Tibial nerve (tissue), 4 donors: ENCODE measurements at regions not wholly inside any gene's neighbourhood (a gene's known extent, or its start where the extent isn't known, plus 50 kb on each side); places are given as distances from the start of the nearest gene placed in this dataset.

ENCODE experiments used
- DNase-seq, 2 donors: peaks; one replicate each; pipeline ENCODE4 v3.0.0-alpha.2; 2019; ENCODE audit warnings: low spot score in 2 of 2
- H3K27ac ChIP-seq, 4 donors: fragments of 200-600 bp; sonication (generic) in 3 of 4; one replicate each; pipeline ENCODE4 v1.5.1; 2017 to 2019; ENCODE audit warnings: mild to moderate bottlenecking in 1 of 4
- H3K27me3 ChIP-seq, 2 donors: fragments of 200-600 bp; sonication (generic) in 1 of 2; one replicate each; pipeline versions ENCODE4 v1.5.1 to v1.6.0; 2017 to 2019
- H3K36me3 ChIP-seq, 3 donors: fragments of 200-600 bp; sonication (generic); one replicate each; pipeline ENCODE4 v1.5.1; 2018 to 2019
- H3K4me1 ChIP-seq, 4 donors: fragments of 200-600 bp; sonication (generic) in 3 of 4; one replicate each; pipeline ENCODE4 v1.5.1; 2017 to 2019
- H3K4me3 ChIP-seq, 4 donors: fragments of 200-600 bp; sonication (generic) in 3 of 4; one replicate each; pipeline ENCODE4 v1.5.1; 2017 to 2019; ENCODE audit warnings: mild to moderate bottlenecking in 1 of 4, moderate library complexity in 1 of 4
- H3K9me3 ChIP-seq, 4 donors: fragments of 200-600 bp; sonication (generic) in 3 of 4; one replicate each; pipeline ENCODE4 v1.5.1; 2017 to 2019
- CTCF ChIP-seq, 5 experiments: fragments of 200-600 bp in 3 of 5; fragments of 450-650 bp in 2 of 5; sonication (generic) in 3 of 5; IDR thresholded peaks; one replicate each; pipeline ENCODE4 v1.5.1; 2016 to 2019; ENCODE audit warnings: antibody characterized with exemption in 5 of 5, mild to moderate bottlenecking in 3 of 5, moderate library complexity in 2 of 5
- EP300 ChIP-seq, 2 donors: sonication (generic); formaldehyde crosslinking; IDR thresholded peaks; one replicate each; pipeline ENCODE4 v1.6.1; 2017; ENCODE audit warnings: antibody characterized with exemption in 2 of 2, mild to moderate bottlenecking in 1 of 2
- POLR2A ChIP-seq, 2 donors: fragments of 450-650 bp; IDR thresholded peaks; one replicate each; pipeline ENCODE4 v1.6.1; 2017; ENCODE audit warnings: antibody characterized with exemption in 2 of 2, mild to moderate bottlenecking in 2 of 2, moderate library complexity in 2 of 2
- WGBS, 2 donors: methylation state at CpG; one replicate each; pipeline ENCODE4 v1.1.5; 2018; 5-methylcytosine and 5-hydroxymethylcytosine counted together

GRCh38 chr4:176979416-176979815, 186.7 kb upstream of the VEGFC start:
- no peak overlapping the region for H3K4me3 ChIP-seq
- H3K36me3 ChIP-seq: no peaks in the 10 kb centered on the region
- H3K4me1 ChIP-seq: no peaks in the 10 kb centered on the region
- no peak for DNase-seq
- TF ChIP-seq EP300 (IDR thresholded peaks at IDR 0.05) (no peak), CTCF (IDR thresholded peaks at IDR 0.05) (no peak), POLR2A (IDR thresholded peaks at IDR 0.05) (no peak)
- no peak overlapping the region for H3K27ac ChIP-seq
- H3K27me3 ChIP-seq: no peaks in the 10 kb centered on the region
- WGBS, 2 donors: 34 to 47% methylated on average over 1 of the region's 1 CpG
- no peaks in the 10 kb centered on the region for H3K9me3 ChIP-seq

GRCh38 chr4:176981074-176981473, 188.4 kb upstream of the VEGFC start:
- Histone ChIP-seq H3K4me1 (no peaks in the 10 kb centered on the region), H3K27ac (no peak overlapping the region), H3K9me3 (no peaks in the 10 kb centered on the region), H3K36me3 (no peaks in the 10 kb centered on the region), H3K27me3 (no peaks in the 10 kb centered on the region), H3K4me3 (no peak overlapping the region)
- TF ChIP-seq POLR2A (IDR thresholded peaks at IDR 0.05): no peak
- TF ChIP-seq EP300 (IDR thresholded peaks at IDR 0.05): no peak
- no peak for TF ChIP-seq CTCF (IDR thresholded peaks at IDR 0.05)
- DNase-seq: no peak

GRCh38 chr4:176981551-176981950, 188.8 kb upstream of the VEGFC start:
- TF ChIP-seq POLR2A (IDR thresholded peaks at IDR 0.05) (no peak), CTCF (IDR thresholded peaks at IDR 0.05) (no peak), EP300 (IDR thresholded peaks at IDR 0.05) (no peak)
- H3K9me3 ChIP-seq: no peaks in the 10 kb centered on the region
- no peaks in the 10 kb centered on the region for H3K36me3 ChIP-seq
- 75 to 84% methylated on average over 2 of the region's 2 CpGs for WGBS, 2 donors
- no peak overlapping the region for H3K27ac ChIP-seq
- no peaks in the 10 kb centered on the region for H3K4me1 ChIP-seq
- H3K4me3 ChIP-seq: no peak overlapping the region
- no peaks in the 10 kb centered on the region for H3K27me3 ChIP-seq
- no peak for DNase-seq

GRCh38 chr4:176988226-176988625, 195.5 kb upstream of the VEGFC start:
- WGBS, 2 donors: 19 to 52% methylated on average over 1 of the region's 1 CpG
- H3K4me1 ChIP-seq: no peaks in the 10 kb centered on the region
- TF ChIP-seq EP300 (IDR thresholded peaks at IDR 0.05) (no peak), CTCF (IDR thresholded peaks at IDR 0.05) (no peak), POLR2A (IDR thresholded peaks at IDR 0.05) (no peak)
- H3K4me3 ChIP-seq: no peak overlapping the region
- no peaks in the 10 kb centered on the region for H3K27me3 ChIP-seq
- H3K36me3 ChIP-seq: no peaks in the 10 kb centered on the region
- no peak overlapping the region for H3K27ac ChIP-seq
- H3K9me3 ChIP-seq: no peaks in the 10 kb centered on the region
- DNase-seq: no peak

- Histone ChIP-seq H3K27me3 (no peaks in the 10 kb centered on the region), H3K4me3 (no peak overlapping the region), H3K27ac (no peak overlapping the region), H3K9me3 (no peaks in the 10 kb centered on the region), H3K36me3 (no peaks in the 10 kb centered on the region), H3K4me1 (no peaks in the 10 kb centered on the region)
- DNase-seq: no peak
- no peak for TF ChIP-seq CTCF (IDR thresholded peaks at IDR 0.05)
- no peak for TF ChIP-seq EP300 (IDR thresholded peaks at IDR 0.05)
- no peak for TF ChIP-seq POLR2A (IDR thresholded peaks at IDR 0.05)
- WGBS, 2 donors: 51 to 78% methylated on average over 1 of the region's 1 CpG
These were observed 196.5 kb upstream of the VEGFC start for GRCh38 chr4:176989186-176989585.
